T-helper 17 cell (primary cell): ENCODE measurements at regions not wholly inside any gene's neighbourhood (a gene's known extent, or its start where the extent isn't known, plus 50 kb on each side); places are given as distances from the start of the nearest gene placed in this dataset.

Source experiments
- ATAC-seq: fragments of 150-1000 bp; cut with Tn5 transposase; 2 replicates; pipeline ENCODE4 v1.10.0; 2021; ENCODE audit warnings: mild to moderate bottlenecking, moderate library complexity
- DNase-seq, 3 donors: peaks; one replicate each; pipeline versions ENCODE4 v3.0.0 to v3.0.0-alpha.2; 2020 to 2021
- H3K9me3 ChIP-seq: one replicate; pipeline ENCODE4 v1.7.0; 2013; ENCODE audit warnings: low read length, mild to moderate bottlenecking; ENCODE audit not compliant: control insufficient read depth, poor library complexity, severe bottlenecking
- H3K27ac Mint-ChIP-seq: one replicate; pipeline ENCODE4 v1.8.0; 2022; ENCODE audit warnings: mild to moderate bottlenecking, moderate library complexity, mixed read lengths
- H3K27me3 Mint-ChIP-seq: one replicate; pipeline ENCODE4 v1.8.0; 2022; ENCODE audit warnings: mixed read lengths
- H3K36me3 Mint-ChIP-seq: one replicate; pipeline ENCODE4 v1.8.0; 2022; ENCODE audit warnings: low read depth, mixed read lengths
- H3K4me1 Mint-ChIP-seq: one replicate; pipeline ENCODE4 v1.8.0; 2022; ENCODE audit warnings: mild to moderate bottlenecking, mixed read lengths
- H3K4me3 Mint-ChIP-seq: one replicate; pipeline ENCODE4 v1.8.0; 2022; ENCODE audit warnings: mild to moderate bottlenecking, moderate library complexity, mixed read lengths

DNA sequence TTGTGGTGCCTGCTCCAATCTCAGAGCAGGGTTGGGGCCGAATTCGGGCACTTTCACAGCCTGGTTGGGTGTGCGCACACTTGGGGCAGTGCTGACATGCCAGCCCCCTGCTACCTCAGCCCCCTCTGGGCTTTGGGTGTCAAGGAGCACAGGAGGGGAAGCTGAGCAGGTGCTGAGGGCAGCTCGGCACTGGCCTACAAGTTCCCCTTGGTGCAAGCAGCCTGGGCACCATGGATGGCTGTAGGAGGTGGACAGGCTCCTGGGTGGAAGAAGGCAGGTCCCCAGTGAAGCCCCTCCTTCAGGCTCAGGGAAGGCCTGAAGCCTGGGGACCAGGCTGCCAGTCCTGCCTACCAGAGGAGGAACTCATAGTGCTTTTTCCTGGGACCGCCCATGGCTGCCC, 326.6 kb downstream of the NDFIP2 start:
- H3K27me3 Mint-ChIP-seq = no peaks in the 10 kb centered on the region
- H3K4me1 Mint-ChIP-seq = no peaks in the 10 kb centered on the region
- ATAC-seq (no peak), DNase-seq (no peak)
- H3K36me3 Mint-ChIP-seq = no peaks in the 10 kb centered on the region
- H3K9me3 ChIP-seq = no peaks in the 10 kb centered on the region
- H3K4me3 Mint-ChIP-seq = no peak overlapping the region
- no peak overlapping the region for H3K27ac Mint-ChIP-seq

DNA sequence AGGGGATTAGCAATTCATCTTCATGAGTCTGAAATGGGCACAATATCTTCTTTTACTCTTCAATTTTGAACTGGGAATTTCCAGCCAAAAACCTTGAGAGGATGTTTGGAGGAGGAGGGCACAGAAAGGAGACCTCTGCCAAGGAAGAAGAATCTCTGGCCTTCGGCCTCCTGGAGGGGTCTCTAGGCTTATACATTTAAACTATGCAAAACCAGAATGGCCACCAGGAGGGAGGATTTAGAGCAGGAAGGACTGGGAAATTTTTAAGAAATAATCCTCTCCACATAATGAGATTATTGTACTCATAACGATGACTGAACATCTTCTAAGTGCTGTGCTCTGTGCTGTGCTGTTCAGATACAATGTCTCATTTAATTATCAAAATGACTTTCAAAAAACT, 325.9 kb downstream of the NDFIP2 start:
- no peak for DNase-seq
- H3K9me3 ChIP-seq = no peaks in the 10 kb centered on the region
- no peak for ATAC-seq
- Mint-ChIP-seq H3K27me3 (no peaks in the 10 kb centered on the region), H3K27ac (no peak overlapping the region), H3K4me1 (no peaks in the 10 kb centered on the region), H3K36me3 (no peaks in the 10 kb centered on the region), H3K4me3 (no peak overlapping the region)

DNA sequence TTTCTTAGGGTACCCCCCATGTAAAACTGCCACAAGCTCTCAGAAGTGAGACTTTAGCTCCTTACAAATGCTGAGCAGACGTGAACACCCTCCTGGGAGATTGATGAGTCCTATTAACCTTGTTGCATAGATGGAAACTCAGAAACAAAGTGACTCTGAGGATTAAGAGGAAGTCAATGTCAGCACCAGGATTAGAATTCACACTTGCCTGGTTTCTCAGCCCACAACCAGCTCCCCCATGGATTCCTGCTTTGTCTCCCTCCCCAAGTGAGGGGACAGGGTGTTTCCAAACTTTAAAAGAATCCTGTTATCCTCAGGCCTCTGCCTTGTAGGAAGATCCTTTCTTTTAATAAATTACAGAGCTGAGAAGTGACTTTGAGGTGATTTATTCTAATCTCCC, 324.4 kb downstream of the NDFIP2 start:
- no peaks in the 10 kb centered on the region for H3K9me3 ChIP-seq
- no peaks in the 10 kb centered on the region for H3K36me3 Mint-ChIP-seq
- no peak overlapping the region for H3K4me3 Mint-ChIP-seq
- H3K27ac Mint-ChIP-seq = no peak overlapping the region
- ATAC-seq (no peak), DNase-seq (no peak)
- no peaks in the 10 kb centered on the region for H3K4me1 Mint-ChIP-seq
- no peaks in the 10 kb centered on the region for H3K27me3 Mint-ChIP-seq

DNA sequence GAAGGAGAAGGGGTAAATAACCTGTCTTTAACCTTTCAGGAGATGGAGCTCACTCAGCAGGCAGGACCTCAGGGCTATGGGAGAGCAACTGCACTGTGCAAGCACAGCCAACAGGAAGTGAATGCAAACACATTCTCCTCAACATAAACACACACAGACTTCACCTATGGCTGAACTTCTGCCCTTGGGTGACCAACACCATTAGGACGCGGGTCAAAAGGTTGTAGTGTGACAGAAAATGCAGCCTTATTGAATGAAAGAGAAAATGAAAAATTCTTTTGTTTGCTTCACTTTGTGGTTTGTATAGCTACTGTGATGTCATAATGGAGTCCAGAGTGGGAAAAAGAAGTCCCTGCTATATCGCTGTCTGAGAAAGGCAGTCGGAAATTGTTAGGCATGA, 323.0 kb downstream of the NDFIP2 start:
- DNase-seq (no peak), ATAC-seq (no peak)
- Mint-ChIP-seq H3K36me3 (no peaks in the 10 kb centered on the region), H3K4me3 (no peak overlapping the region), H3K27ac (no peak overlapping the region), H3K4me1 (no peaks in the 10 kb centered on the region), H3K27me3 (no peaks in the 10 kb centered on the region)
- H3K9me3 ChIP-seq = no peaks in the 10 kb centered on the region

DNA sequence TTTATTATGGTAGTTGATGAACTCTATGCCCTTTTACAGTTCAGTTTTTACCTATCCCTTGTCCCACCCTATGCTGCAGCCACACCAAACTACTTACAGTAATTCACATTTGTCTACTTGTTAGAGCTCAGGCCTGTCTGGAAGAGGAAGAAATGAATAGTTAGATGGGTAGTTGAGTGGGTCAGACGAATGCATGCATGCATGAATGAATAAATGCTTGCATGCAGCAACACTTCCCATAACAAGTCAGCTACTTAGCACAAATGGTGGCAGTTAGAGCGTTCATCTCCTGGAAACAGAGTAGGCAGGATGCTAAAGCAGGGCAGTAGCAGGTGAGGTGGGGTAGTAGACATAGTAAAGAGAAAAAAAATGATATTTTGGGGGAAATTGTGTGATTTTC, 322.3 kb downstream of the NDFIP2 start:
- Mint-ChIP-seq H3K36me3 (no peaks in the 10 kb centered on the region), H3K4me1 (no peaks in the 10 kb centered on the region), H3K27ac (no peak overlapping the region), H3K27me3 (no peaks in the 10 kb centered on the region), H3K4me3 (no peak overlapping the region)
- H3K9me3 ChIP-seq = no peaks in the 10 kb centered on the region
- no peak for ATAC-seq
- no peak for DNase-seq

DNA sequence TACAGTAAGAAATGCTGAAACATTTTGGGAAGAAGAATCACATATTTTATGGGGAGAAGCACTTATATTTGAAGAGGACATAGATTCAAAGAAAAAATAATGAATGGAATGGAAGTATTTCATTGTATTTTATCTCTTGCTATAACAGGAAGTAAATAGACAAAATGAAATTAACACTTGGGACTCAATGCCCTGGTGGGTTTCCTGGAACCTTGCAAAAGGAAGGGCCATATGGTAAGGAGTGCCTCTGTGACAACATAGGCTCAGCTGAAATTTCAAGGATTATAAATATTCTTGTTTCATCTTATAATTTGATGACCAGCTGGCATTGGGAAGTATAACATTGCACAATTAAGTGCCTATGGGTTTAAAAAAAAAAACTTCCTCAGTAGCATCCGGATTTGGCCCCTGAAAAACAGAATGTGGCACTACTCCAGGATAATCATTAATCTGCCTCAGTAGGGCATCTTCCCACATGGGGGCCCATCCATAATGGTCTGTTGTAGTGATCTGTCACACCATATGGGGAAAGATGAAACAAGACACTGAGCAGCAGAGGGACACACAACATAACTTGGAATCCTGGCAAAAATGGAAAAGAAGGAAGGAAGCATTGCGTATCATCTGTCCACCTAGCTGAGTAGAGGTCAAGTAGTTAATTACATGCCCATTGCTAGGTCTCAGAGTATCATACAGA, 321.6 kb downstream of the NDFIP2 start:
- no peak overlapping the region for H3K4me3 Mint-ChIP-seq
- no peaks in the 10 kb centered on the region for H3K27me3 Mint-ChIP-seq
- H3K4me1 Mint-ChIP-seq = no peaks in the 10 kb centered on the region
- H3K27ac Mint-ChIP-seq = no peak overlapping the region
- no peaks in the 10 kb centered on the region for H3K36me3 Mint-ChIP-seq
- ATAC-seq (no peak), DNase-seq (no peak)
- H3K9me3 ChIP-seq = no peaks in the 10 kb centered on the region

DNA sequence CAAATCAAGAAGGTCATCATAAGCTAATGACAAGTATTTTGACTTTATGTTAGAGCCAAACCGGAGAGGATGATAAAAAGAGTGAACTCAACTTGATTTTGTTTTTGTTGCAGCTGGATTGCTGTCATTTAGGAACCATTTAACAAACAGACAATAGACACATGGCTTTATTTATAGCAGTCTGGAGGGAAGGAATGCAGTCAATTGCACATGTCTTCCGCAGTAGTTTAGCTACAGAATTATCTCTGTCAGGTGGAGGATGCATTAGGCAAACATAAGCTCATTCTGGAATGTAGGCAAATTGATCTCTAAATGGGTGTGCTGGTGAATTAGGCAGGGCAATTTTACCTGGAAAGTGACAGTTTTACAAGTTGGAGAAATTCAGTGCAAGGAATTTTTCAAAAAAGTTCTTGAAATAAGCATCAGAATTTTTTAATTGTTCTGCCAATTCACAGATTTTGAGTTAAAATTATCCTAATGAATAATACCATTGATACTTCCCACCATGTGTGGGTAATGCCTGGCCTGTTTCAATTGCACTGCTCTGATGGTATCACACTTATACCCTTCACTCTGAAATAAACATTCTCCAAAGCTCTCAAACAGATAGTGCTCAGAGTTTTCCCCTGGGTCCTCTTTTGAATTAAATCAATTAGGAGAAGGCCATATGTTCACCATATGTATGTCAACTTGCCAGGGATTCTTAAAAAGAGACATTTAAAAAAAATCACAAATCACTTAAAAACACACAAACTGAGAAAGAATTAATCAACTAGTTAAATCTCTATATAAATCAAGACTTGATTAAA, 318.3 kb downstream of the NDFIP2 start:
- no peak for DNase-seq
- H3K9me3 ChIP-seq = no peaks in the 10 kb centered on the region
- no peak overlapping the region for H3K4me3 Mint-ChIP-seq

DNA sequence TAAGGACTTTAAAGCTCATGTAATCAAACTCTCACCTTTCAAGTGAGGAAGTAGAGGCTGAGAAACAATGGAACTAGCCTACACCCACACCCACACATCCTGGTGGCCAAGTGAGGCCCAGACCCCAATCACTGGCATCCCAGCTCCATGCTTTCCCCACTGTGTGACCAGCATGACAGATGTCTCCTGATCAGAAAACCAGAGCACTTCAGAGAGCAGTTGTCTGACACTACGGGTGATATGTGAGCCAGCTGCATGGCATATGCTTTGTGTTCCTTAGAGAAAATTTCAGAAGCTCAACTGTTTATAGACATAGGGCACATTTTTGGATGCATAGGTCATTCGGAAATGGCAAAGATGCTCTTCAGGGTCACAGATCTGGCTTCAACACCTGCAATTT, 315.2 kb downstream of the NDFIP2 start:
- ATAC-seq (no peak), DNase-seq (no peak)
- Mint-ChIP-seq H3K27me3 (no peaks in the 10 kb centered on the region), H3K4me1 (no peaks in the 10 kb centered on the region), H3K27ac (no peak overlapping the region), H3K36me3 (no peaks in the 10 kb centered on the region), H3K4me3 (no peak overlapping the region)
- H3K9me3 ChIP-seq = no peaks in the 10 kb centered on the region

More for the DNA sequence above, 318.3 kb downstream of the NDFIP2 start:
- H3K36me3 Mint-ChIP-seq = no peaks in the 10 kb centered on the region
- H3K27me3 Mint-ChIP-seq = no peaks in the 10 kb centered on the region
- H3K4me1 Mint-ChIP-seq = no peaks in the 10 kb centered on the region
- no peak for ATAC-seq
- H3K27ac Mint-ChIP-seq = no peak overlapping the region

DNA sequence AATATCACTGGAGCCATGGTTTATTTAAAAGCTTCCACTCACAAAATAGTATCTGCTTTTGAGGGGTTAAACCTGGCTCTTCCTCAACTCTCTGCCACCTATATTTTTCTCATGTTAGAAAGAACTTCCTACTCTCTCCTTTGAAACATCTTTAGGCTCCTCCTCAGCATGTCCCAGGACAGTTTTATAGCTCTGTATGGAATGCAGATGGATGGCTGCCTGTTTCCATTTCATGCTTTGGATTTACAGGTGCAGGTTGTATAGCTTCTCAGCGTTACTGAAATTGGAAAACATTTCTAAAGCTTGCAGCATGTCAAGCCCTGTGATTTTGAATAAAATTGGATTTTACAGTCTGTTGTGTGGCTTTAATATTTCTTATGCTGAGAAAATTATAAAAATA, 314.0 kb downstream of the NDFIP2 start:
- H3K4me3 Mint-ChIP-seq = no peak overlapping the region
- no peaks in the 10 kb centered on the region for H3K9me3 ChIP-seq
- no peak overlapping the region for H3K27ac Mint-ChIP-seq
- DNase-seq (no peak), ATAC-seq (no peak)
- no peaks in the 10 kb centered on the region for H3K36me3 Mint-ChIP-seq
- no peaks in the 10 kb centered on the region for H3K4me1 Mint-ChIP-seq
- no peaks in the 10 kb centered on the region for H3K27me3 Mint-ChIP-seq

DNA sequence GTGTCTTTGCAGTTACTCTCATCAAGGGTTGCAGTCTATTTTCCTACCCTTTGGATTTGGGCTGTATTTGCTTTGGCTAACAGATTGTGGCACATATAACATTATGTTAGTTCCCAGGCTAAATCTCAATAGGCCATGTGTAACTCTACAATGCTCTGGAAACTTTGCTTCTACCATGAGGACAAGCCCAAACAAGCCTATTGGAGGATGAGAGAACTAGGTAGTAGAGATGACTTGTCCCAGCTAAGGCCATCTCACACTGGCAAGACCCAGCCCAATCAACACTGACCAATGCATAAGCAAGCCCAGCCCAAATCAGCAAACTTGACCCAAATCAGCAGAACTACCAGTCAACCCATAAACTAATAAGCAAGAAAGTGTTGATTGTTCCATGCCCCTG, 311.8 kb downstream of the NDFIP2 start:
- DNase-seq (no peak), ATAC-seq (no peak)
- H3K4me3 Mint-ChIP-seq = no peak overlapping the region
- no peak overlapping the region for H3K27ac Mint-ChIP-seq
- H3K9me3 ChIP-seq = no peaks in the 10 kb centered on the region
- no peaks in the 10 kb centered on the region for H3K36me3 Mint-ChIP-seq
- H3K27me3 Mint-ChIP-seq = no peaks in the 10 kb centered on the region
- H3K4me1 Mint-ChIP-seq = no peaks in the 10 kb centered on the region

DNA sequence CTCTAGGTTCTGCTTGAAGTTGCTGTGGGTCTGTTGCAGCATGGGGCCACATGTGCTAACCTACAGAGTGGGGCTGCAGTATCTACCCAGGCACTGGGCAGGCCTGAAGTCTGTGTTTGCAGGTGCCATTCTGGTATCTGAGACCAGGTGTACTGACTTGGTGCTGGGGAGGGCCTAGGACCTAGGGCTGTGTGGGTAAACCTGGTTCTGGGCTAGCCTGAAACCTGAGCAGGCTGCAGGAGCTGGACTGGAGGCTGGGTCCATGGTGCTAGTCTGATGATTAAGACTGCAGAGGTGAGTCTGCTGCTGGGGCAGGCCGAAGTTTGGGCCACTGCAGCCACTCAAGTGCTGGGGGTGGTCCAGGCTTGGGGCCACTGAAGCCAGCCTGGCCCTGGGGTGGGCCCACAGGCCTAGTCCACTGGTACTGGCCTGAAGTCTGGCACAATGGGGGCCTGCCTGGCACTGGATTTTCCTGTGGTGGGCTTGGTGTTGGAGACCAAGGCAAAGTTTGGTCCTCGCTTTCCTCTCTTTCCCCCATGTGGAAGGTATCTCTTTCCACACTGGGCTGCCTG, 310.6 kb downstream of the NDFIP2 start:
- no peaks in the 10 kb centered on the region for H3K9me3 ChIP-seq
- H3K36me3 Mint-ChIP-seq = no peaks in the 10 kb centered on the region
- H3K27me3 Mint-ChIP-seq = no peaks in the 10 kb centered on the region
- ATAC-seq = no peak
- H3K4me1 Mint-ChIP-seq = no peaks in the 10 kb centered on the region
- no peak overlapping the region for H3K4me3 Mint-ChIP-seq
- no peak for DNase-seq
- no peak overlapping the region for H3K27ac Mint-ChIP-seq

DNA sequence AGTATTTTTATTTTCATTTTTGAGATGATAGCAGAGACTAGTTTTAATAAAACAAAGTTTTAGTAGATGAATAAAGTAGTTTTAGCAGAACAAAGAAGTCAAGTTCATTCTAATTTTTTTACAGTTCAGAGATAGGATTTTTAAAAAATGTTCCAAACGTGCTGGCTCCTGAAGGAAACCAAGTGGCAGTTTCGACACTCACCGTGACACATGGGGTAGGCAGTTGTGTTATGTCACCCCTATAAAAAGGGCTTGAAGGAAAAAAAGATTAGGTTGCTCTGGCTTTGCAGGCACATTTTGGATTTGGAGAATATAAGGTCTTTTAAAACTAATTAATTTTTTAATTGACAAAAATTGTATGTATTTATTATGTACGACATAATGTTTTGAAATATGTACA, 305.2 kb downstream of the NDFIP2 start:
- Mint-ChIP-seq H3K4me1 (no peaks in the 10 kb centered on the region), H3K27me3 (no peaks in the 10 kb centered on the region), H3K4me3 (no peak overlapping the region), H3K27ac (no peak overlapping the region), H3K36me3 (no peaks in the 10 kb centered on the region)
- no peak for ATAC-seq
- no peak for DNase-seq
- H3K9me3 ChIP-seq = no peaks in the 10 kb centered on the region

DNA sequence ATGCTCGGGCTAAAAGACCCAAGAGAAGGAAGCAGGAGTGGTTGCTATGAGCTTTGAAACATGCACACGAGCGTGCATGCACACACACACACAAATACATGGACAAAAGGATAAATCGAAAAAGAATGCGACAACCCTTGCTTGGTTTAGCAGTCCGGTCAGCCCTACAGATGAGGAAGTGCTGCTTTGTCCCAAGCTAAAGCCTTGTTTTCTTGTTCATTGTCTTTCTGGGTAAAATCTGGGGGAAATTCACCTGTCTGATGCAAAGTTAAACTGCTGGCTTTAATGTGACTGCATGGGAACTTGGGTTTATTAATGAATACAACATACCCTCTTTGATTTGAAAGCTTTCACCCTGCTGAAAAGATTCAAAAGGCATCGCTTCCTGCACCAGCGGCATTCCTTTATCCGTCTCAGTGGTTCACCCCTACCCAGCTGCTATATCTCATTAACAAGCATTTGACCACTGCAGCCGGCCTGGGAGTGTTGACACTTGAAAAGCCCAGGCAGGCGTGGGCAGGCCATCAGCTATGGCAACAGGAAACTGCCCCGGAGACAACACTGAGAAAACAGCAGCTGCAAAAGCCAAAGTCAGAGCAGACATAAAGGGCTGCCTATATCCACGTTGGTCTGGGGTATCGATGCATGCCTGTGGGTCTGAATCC, 301.7 kb downstream of the NDFIP2 start:
- DNase-seq (no peak), ATAC-seq (no peak)
- Mint-ChIP-seq H3K36me3 (no peaks in the 10 kb centered on the region), H3K4me3 (no peak overlapping the region), H3K27ac (no peak overlapping the region), H3K27me3 (no peaks in the 10 kb centered on the region), H3K4me1 (no peaks in the 10 kb centered on the region)
- H3K9me3 ChIP-seq = no peaks in the 10 kb centered on the region
